Endothelial cell (in vitro differentiated cells): ENCODE measurements at regions not wholly inside any gene's neighbourhood (a gene's known extent, or its start where the extent isn't known, plus 50 kb on each side); places are given as distances from the start of the nearest gene placed in this dataset.

Experiments used
- DNase-seq: peaks from one replicate; pipeline ENCODE4 v3.0.0; 2021; ENCODE audit warnings: low spot score
- H3K27ac Mint-ChIP-seq: one replicate; pipeline ENCODE4 v1.8.0; 2021; ENCODE audit warnings: mixed read lengths, inconsistent platforms; ENCODE audit not compliant: unreplicated experiment
- H3K27me3 Mint-ChIP-seq: one replicate; pipeline ENCODE4 v1.8.0; 2021; ENCODE audit warnings: mild to moderate bottlenecking, moderate library complexity, mixed read lengths, inconsistent platforms; ENCODE audit not compliant: unreplicated experiment
- H3K36me3 Mint-ChIP-seq: one replicate; pipeline ENCODE4 v1.8.0; 2021; ENCODE audit warnings: mild to moderate bottlenecking, low read depth, mixed read lengths, inconsistent platforms; ENCODE audit not compliant: unreplicated experiment
- H3K4me1 Mint-ChIP-seq: one replicate; pipeline ENCODE4 v1.8.0; 2021; ENCODE audit warnings: mild to moderate bottlenecking, mixed read lengths, inconsistent platforms; ENCODE audit not compliant: unreplicated experiment
- H3K4me3 Mint-ChIP-seq: one replicate; pipeline ENCODE4 v1.8.0; 2021; ENCODE audit warnings: mild to moderate bottlenecking, mixed read lengths, inconsistent platforms; ENCODE audit not compliant: unreplicated experiment
- H3K9me3 Mint-ChIP-seq: one replicate; pipeline ENCODE4 v1.8.0; 2021; ENCODE audit warnings: mixed read lengths, inconsistent platforms; ENCODE audit not compliant: unreplicated experiment
- TF ChIP-seq, protein P1 (sequence below): fragments of 200-600 bp; sonication (generic); IDR thresholded peaks from one replicate; pipeline ENCODE4 v1.5.0; 2021; ENCODE audit warnings: antibody characterized with exemption; ENCODE audit not compliant: unreplicated experiment

- H3K4me3 Mint-ChIP-seq = no peak overlapping the region
- peak overlapping the region; percentile 88 for H3K27ac Mint-ChIP-seq
- peaks cover 38% of the 10 kb centered on the region for H3K4me1 Mint-ChIP-seq
- H3K9me3 Mint-ChIP-seq = no peaks in the 10 kb centered on the region
- DNase-seq = no peak
- no peaks in the 10 kb centered on the region for H3K27me3 Mint-ChIP-seq
- no peaks in the 10 kb centered on the region for H3K36me3 Mint-ChIP-seq
- TF ChIP-seq, protein P1, sequence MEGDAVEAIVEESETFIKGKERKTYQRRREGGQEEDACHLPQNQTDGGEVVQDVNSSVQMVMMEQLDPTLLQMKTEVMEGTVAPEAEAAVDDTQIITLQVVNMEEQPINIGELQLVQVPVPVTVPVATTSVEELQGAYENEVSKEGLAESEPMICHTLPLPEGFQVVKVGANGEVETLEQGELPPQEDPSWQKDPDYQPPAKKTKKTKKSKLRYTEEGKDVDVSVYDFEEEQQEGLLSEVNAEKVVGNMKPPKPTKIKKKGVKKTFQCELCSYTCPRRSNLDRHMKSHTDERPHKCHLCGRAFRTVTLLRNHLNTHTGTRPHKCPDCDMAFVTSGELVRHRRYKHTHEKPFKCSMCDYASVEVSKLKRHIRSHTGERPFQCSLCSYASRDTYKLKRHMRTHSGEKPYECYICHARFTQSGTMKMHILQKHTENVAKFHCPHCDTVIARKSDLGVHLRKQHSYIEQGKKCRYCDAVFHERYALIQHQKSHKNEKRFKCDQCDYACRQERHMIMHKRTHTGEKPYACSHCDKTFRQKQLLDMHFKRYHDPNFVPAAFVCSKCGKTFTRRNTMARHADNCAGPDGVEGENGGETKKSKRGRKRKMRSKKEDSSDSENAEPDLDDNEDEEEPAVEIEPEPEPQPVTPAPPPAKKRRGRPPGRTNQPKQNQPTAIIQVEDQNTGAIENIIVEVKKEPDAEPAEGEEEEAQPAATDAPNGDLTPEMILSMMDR = no peak
Measured at GRCh38 chr9:130755377-130756007, 61.9 kb downstream of the EXOSC2 start.

DNA sequence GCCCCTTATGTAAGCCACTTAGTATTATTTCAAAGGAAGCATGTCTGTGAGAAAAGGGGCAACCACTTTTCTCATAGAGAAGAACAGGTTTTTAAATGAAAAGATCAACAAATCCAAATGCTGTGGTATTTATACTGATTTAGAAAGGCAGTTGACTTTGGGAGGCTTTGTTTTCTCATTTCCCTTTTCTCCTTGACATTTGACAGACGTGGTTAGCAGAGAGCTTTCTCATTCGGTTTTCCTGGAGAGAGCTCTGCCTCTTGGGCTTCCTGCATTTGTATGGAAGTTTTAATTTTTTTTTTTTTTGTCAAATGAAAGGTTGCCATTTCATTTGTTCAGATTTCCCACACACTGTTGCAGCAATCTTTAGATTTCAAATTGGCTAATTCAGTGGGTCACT lies 62.5 kb downstream of the EXOSC2 start:
- Mint-ChIP-seq H3K9me3 (no peaks in the 10 kb centered on the region), H3K36me3 (no peaks in the 10 kb centered on the region), H3K27ac (peak overlapping the region; percentile 88), H3K4me3 (no peak overlapping the region), H3K4me1 (peaks cover 38% of the 10 kb centered on the region), H3K27me3 (no peaks in the 10 kb centered on the region)
- no peak for DNase-seq
- TF ChIP-seq, protein P1 = no peak

GRCh38 chr9:130756455-130757152 lies 63.0 kb downstream of the EXOSC2 start:
- no peak overlapping the region for H3K4me3 Mint-ChIP-seq
- no peak for DNase-seq
- peak overlapping the region; percentile 88 for H3K27ac Mint-ChIP-seq

GRCh38 chr9:130759738-130760137 lies 66.2 kb downstream of the EXOSC2 start:
- Mint-ChIP-seq H3K4me3 (no peak overlapping the region), H3K9me3 (no peaks in the 10 kb centered on the region), H3K27ac (no peak overlapping the region), H3K36me3 (no peaks in the 10 kb centered on the region), H3K4me1 (peaks cover 48% of the 10 kb centered on the region), H3K27me3 (no peaks in the 10 kb centered on the region)
- no peak for DNase-seq
- TF ChIP-seq, protein P1 = no peak

More at GRCh38 chr9:130756455-130757152, 63.0 kb downstream of the EXOSC2 start:
- H3K27me3 Mint-ChIP-seq = no peaks in the 10 kb centered on the region
- TF ChIP-seq, protein P1 = no peak
- peaks cover 38% of the 10 kb centered on the region for H3K4me1 Mint-ChIP-seq
- H3K9me3 Mint-ChIP-seq = no peaks in the 10 kb centered on the region
- H3K36me3 Mint-ChIP-seq = no peaks in the 10 kb centered on the region
